HG03066 (cell line): ENCODE measurements at regions not wholly inside any gene's neighbourhood (a gene's known extent, or its start where the extent isn't known, plus 50 kb on each side); places are given as distances from the start of the nearest gene placed in this dataset.

Experiments used
- ATAC-seq: cut with Tn5 transposase; IDR thresholded peaks from one replicate; pipeline ENCODE4 v1.9.1; 2021; ENCODE audit warnings: low read depth; ENCODE audit not compliant: unreplicated experiment

GRCh38 chr10:3442451-3442990 lies 269.9 kb upstream of the PITRM1 start:
- ATAC-seq = no peak

- ATAC-seq = no peak
Measured at GRCh38 chr10:3439183-3439582, 266.6 kb upstream of the PITRM1 start.

- ATAC-seq = no peak
Measured at GRCh38 chr10:3438606-3439005, 266.0 kb upstream of the PITRM1 start.

DNA sequence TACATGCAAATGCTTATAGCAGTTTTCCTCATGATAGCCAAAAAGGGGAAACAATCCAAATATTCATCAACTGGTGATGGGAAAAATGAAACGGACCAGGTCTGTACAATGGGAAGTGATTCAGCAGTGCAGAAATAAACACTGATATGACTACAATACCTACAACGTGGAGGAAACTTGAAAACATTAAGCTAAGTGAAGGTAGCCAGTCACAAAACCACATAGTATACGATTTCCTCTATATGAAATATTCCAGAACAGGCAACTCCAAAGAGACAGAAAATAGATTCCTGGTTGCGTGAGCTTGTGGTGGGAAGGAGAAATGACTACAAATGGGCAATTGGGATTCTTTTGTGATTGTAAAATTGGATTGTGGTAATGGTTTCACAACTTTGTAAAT lies 263.1 kb upstream of the PITRM1 start:
- ATAC-seq = no peak

- ATAC-seq = no peak
Measured at GRCh38 chr10:3433988-3434387, 261.4 kb upstream of the PITRM1 start.

DNA sequence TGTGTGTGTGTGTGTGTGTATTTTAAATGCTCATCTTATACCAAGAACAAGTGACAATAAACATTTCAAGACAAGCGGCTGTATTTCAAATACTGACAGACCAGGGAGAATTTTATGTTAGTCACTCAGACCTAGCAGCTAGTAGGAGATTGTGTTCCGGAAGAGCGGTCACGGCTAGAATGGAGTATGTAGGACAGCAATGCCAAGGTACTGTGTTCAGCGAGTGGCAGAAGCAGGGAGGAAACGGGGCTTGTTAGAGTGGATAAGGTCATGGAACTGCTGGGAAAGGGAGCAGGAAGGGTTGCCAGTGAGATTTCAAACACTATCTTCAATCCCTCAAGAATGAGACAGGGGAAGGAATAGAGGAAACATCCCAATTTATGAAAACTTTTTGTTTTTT lies 260.5 kb upstream of the PITRM1 start:
- ATAC-seq = no peak

DNA sequence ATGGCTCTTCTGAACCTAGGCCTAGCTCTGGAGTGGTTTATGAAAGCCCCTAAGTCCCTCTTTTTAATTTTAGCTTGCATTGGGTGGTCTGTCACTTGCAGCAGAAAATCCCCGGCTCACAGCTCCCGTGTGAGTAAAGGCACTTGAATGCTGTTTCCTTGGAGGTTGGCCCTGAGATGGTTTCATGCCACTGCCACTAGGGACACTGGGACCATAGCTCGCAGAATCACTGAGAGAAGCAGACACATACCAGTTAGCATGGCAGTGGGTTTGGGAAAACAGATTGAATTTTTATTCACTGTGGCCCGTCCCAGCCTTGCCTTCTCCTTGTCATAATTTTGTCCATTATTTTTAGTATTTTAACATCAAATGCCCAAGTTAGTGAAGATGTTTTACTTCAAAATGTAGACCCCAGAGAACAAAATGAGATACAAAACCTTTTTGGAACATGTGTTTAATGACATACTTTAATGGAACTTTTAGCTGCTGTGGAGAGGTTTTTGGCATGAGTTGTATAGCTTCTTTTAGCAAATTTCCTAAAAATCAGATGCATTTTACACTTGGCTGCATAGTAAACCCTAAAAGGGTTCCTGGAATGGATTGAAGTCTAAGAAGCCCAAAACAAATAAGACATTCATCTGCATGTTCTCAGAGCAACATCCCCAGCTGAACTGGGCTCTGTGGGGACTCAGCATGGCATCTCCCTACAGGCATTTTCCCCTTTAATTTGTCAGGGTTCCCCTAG lies 259.7 kb upstream of the PITRM1 start:
- ATAC-seq = no peak

- no peak for ATAC-seq
Measured at GRCh38 chr10:3430501-3430900, 257.9 kb upstream of the PITRM1 start.

- ATAC-seq = no peak
Measured at GRCh38 chr10:3429676-3430075, 257.1 kb upstream of the PITRM1 start.

DNA sequence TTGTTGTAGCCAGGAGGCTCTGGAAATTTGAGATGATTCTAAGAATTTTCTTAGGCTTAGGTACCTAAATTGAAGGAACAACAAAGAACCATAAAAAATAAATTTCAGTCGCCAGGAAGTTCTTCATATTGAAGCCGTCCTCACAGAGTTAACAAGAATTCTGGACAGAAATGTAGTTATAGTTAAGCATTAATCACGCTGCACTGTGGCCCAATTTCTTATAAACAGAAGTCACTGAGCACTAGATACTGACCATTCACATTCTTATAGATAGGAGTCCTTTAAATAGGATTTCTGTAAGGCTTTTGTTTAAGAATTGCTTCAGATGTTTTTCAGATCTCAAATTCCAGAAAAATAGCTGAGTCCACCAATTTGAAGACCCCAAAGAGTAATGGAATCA lies 256.2 kb upstream of the PITRM1 start:
- ATAC-seq = no peak

GRCh38 chr10:3427950-3428354 lies 255.4 kb upstream of the PITRM1 start:
- no peak for ATAC-seq

GRCh38 chr10:3427347-3427746 lies 254.8 kb upstream of the PITRM1 start:
- ATAC-seq = no peak

- ATAC-seq = no peak
Measured at GRCh38 chr10:3426190-3426845, 253.7 kb upstream of the PITRM1 start.

DNA sequence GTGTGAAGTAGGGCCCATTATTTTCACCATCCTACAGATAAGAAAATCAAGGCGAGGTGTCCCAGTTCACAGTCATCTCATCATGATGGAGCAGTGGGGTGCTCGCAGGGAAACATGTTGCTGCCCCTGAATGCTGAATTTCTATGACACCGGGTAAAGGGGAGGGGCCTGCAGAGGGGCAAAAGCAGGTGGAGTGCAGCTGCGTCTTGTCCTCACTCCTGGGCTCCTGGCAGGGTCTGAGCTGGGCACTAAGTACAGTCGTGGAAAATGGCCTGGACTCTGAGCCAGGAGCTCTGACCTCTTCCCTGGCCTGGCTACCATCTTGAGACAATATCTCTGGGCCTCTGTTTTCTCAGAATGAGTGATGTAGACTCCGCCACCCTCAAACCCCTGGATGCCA lies 253.1 kb upstream of the PITRM1 start:
- no peak for ATAC-seq

GRCh38 chr10:3425261-3425660 lies 252.7 kb upstream of the PITRM1 start:
- no peak for ATAC-seq

DNA sequence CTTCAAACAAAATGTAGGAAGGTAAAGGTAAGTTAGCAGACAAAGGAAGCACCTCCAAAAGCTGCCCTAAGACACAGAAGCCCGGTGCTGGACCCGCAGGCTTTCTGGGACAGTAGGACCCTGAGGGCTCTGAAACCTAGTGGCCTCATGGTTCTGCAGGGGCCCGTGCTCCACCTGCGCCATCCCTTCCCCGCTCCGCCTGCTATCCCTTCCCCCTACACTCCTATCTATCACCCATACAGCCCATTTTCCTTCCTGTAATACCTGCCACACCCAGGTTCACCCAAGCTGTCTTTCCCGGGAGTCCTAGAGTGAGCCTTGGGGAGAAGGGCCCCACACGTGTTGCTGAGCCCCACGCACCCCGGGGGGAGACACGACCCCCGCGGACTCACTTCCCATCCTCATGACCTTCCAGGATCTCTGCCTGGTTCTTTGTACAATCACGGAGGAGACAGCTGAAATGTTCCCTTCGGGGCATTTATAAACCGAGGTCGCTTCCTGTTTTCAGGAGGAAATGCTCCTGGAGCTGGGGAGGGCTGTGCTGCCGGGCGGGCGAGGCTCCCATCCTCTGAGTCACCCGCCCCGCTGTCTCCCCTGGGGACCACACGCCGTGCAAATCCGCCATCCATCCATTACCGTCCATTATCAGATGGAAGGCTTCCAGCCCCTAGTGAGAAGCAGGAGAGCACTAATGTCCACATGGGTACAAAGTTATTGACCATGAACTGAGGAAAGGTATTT lies 251.7 kb upstream of the PITRM1 start:
- no peak for ATAC-seq

GRCh38 chr10:3423384-3423783 lies 250.8 kb upstream of the PITRM1 start:
- no peak for ATAC-seq

- ATAC-seq = no peak
Measured at GRCh38 chr10:3422282-3422681, 249.7 kb upstream of the PITRM1 start.

GRCh38 chr10:3421537-3422257 lies 249.1 kb upstream of the PITRM1 start:
- ATAC-seq = no peak

DNA sequence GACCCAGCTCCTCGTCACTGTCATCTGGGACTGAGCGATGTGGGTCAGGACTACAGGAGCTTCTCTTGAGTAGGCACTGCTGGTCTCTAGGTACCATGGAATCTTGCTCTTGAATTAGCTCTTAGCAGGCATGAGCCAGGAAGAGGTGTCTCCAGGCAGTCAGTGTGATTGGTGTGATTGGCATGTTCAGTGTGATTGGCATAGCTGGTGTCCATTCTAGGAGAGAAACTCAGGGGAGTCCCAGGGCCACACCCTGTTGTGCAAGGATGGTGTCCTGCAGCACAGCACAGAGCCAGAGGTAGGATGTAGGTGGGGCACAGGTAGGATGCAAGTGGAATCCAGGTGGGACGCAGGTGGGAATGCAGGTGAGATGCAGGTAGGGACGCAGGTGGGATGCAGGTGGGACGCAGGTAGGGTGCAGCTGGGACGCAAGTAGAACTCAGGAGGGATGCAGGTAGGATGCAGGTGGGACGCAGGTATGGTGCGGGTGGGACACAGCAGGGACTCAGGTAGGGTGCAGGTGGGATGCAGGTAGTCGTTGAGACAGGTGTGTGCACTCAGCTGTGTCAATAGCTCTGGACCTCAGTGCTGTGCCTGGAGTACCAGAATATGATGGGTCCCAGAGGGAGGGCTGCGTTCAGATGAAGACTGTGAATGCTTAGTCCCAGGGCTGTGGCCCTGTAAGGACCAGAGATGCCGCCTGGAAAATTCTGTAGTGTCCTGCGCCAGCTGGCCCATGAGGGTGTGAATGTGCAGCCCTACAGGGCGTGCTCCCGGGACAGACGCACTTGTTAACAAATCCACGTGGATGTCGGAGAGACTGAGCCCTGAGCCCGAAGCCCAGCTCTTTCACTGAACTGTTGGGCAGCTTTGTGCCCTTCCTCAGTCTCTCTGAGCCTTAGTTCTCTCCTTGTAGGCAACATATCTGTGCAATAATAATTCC lies 248.2 kb upstream of the PITRM1 start:
- ATAC-seq = no peak
